Esophagus muscularis mucosa (tissue), 4 donors: ENCODE measurements at regions not wholly inside any gene's neighbourhood (a gene's known extent, or its start where the extent isn't known, plus 50 kb on each side); places are given as distances from the start of the nearest gene placed in this dataset.
"Not testable (repeated sequence)": the region's sequence is repeated elsewhere in the genome, so short reads cannot be mapped to it uniquely, and the experiment has no call there.

Source experiments
- EP300 ChIP-seq: sonication (generic); formaldehyde crosslinking; IDR thresholded peaks from one replicate; pipeline ENCODE4 v1.6.1; 2017; ENCODE audit warnings: antibody characterized with exemption
- POLR2A ChIP-seq: fragments of 450-650 bp; IDR thresholded peaks from one replicate; pipeline ENCODE4 v1.6.1; 2017; ENCODE audit warnings: antibody characterized with exemption, moderate library complexity, mild to moderate bottlenecking, low read depth
- TF ChIP-seq, protein P1 (sequence below), 3 experiments: fragments of 200-600 bp in 2 of 3; fragments of 450-650 bp in 1 of 3; sonication (generic) in 2 of 3; IDR thresholded peaks; one replicate each; pipeline ENCODE4 v1.5.1; 2017 to 2019; ENCODE audit warnings: antibody characterized with exemption in 3 of 3, mild to moderate bottlenecking in 2 of 3, moderate library complexity in 1 of 3

GRCh38 chr1:145164360-145164759 lies 68.6 kb downstream of the FAM72D start:
- TF ChIP-seq POLR2A, EP300: not testable (repeated sequence)
- TF ChIP-seq, protein P1, sequence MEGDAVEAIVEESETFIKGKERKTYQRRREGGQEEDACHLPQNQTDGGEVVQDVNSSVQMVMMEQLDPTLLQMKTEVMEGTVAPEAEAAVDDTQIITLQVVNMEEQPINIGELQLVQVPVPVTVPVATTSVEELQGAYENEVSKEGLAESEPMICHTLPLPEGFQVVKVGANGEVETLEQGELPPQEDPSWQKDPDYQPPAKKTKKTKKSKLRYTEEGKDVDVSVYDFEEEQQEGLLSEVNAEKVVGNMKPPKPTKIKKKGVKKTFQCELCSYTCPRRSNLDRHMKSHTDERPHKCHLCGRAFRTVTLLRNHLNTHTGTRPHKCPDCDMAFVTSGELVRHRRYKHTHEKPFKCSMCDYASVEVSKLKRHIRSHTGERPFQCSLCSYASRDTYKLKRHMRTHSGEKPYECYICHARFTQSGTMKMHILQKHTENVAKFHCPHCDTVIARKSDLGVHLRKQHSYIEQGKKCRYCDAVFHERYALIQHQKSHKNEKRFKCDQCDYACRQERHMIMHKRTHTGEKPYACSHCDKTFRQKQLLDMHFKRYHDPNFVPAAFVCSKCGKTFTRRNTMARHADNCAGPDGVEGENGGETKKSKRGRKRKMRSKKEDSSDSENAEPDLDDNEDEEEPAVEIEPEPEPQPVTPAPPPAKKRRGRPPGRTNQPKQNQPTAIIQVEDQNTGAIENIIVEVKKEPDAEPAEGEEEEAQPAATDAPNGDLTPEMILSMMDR (IDR thresholded peaks at IDR 0.05), result not testable (repeated sequence)
